Astrocyte of the spinal cord (primary cell): ENCODE measurements at regions not wholly inside any gene's neighbourhood (a gene's known extent, or its start where the extent isn't known, plus 50 kb on each side); places are given as distances from the start of the nearest gene placed in this dataset.
"Not testable (repeated sequence)": the region's sequence is repeated elsewhere in the genome, so short reads cannot be mapped to it uniquely, and the experiment has no call there.

Experiments
- DNase-seq: peaks from one replicate; pipeline ENCODE4 v3.0.0; 2011; ENCODE audit warnings: low read depth, low spot score
- H3K4me3 ChIP-seq: 2 replicates; pipeline ENCODE4 v1.5.1; 2011; ENCODE audit warnings: low read depth, mild to moderate bottlenecking, low read length, moderate library complexity
- in situ Hi-C: cut with HindIII; loops from 2 replicates; pipeline ENCODE4 v1.10.0; 2017; ENCODE audit warnings: low sequenced_read_pairs
- TF ChIP-seq, protein P1 (sequence below): IDR thresholded peaks from 2 replicates; pipeline ENCODE4 v1.5.1; 2012; ENCODE audit warnings: low read depth, mild to moderate bottlenecking, low read length, inconsistent platforms

DNA sequence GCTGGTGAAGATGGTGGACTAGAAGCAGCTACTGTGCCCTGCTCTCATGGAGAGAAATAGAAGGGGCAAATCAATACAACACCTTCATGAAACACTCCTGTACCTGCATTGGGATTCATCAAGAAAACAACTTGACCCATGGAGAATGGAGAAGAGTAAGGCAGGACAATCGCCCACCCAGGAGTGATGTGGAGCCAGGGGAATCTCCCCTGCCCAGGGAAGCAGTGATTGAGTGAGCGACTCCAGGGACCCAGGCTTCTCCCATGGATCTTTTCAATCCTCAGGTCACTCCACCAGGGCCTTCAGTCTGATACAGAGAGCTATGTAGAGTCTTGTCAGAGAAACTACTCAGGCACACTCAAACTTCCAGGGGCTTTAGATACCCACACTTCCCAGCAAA is 161.9 kb upstream of the DYRK2 start:
- in situ Hi-C loops = no loop called here
- no peak overlapping the region for H3K4me3 ChIP-seq
- TF ChIP-seq, protein P1, sequence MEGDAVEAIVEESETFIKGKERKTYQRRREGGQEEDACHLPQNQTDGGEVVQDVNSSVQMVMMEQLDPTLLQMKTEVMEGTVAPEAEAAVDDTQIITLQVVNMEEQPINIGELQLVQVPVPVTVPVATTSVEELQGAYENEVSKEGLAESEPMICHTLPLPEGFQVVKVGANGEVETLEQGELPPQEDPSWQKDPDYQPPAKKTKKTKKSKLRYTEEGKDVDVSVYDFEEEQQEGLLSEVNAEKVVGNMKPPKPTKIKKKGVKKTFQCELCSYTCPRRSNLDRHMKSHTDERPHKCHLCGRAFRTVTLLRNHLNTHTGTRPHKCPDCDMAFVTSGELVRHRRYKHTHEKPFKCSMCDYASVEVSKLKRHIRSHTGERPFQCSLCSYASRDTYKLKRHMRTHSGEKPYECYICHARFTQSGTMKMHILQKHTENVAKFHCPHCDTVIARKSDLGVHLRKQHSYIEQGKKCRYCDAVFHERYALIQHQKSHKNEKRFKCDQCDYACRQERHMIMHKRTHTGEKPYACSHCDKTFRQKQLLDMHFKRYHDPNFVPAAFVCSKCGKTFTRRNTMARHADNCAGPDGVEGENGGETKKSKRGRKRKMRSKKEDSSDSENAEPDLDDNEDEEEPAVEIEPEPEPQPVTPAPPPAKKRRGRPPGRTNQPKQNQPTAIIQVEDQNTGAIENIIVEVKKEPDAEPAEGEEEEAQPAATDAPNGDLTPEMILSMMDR = no peak
- no peak for DNase-seq

- DNase-seq, H3K4me3 ChIP-seq, in situ Hi-C loops: not testable (repeated sequence)
Measured at GRCh38 chr12:67488349-67488748, 160.2 kb upstream of the DYRK2 start.

DNA sequence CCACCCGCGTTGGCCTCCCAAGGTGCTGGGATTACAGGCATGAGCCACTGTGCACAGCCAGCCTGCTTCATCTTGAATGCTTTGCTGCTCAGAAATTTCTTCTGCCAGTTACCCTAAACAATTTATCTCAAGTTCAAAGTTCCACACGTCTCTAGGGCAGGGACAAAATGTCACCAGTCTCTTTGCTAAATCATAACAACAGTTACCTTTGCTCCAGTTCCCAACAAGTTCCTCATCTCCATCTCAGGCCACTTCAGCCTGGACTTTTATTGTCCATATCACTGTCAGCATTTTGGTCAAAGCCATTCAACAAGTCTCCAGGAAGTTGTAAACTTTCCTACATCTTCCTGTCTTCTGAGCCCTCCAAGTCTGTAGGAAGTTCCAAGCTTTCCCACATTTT is 159.5 kb upstream of the DYRK2 start:
- no peak overlapping the region for H3K4me3 ChIP-seq
- in situ Hi-C loops = no loop called here
- TF ChIP-seq, protein P1 = no peak
- DNase-seq = no peak

- TF ChIP-seq, protein P1 = no peak
- no peak for DNase-seq
- in situ Hi-C loops = no loop called here
- no peak overlapping the region for H3K4me3 ChIP-seq
Measured at GRCh38 chr12:67496581-67496980, 152.0 kb upstream of the DYRK2 start.

GRCh38 chr12:67498991-67499390 is 149.6 kb upstream of the DYRK2 start:
- no peak overlapping the region for H3K4me3 ChIP-seq
- in situ Hi-C loops = no loop called here
- DNase-seq = no peak
- TF ChIP-seq, protein P1 = no peak

DNA sequence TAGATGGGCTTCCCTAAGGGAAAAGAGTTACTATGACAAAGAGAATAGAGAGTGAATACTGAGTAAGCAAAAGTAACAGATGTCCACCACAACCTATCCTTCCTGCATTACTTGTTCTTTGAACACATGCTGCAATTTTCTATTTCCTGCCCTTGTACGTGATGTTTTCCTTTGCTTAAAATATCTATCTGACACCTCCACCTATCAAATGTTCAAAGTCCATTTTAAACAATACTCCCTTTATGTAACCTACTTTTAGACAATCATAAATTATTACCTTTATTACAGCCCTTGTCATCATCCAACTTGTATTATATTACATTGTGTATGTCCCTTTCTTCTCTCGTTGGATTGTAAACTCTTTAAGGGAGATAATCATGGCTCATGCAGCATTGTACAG is 147.2 kb upstream of the DYRK2 start:
- no peak for DNase-seq
- TF ChIP-seq, protein P1 = no peak
- H3K4me3 ChIP-seq = no peak overlapping the region
- in situ Hi-C loops = no loop called here

GRCh38 chr12:67504026-67504425 is 144.5 kb upstream of the DYRK2 start:
- no peak for DNase-seq
- H3K4me3 ChIP-seq = no peak overlapping the region
- TF ChIP-seq, protein P1 = no peak
- in situ Hi-C loops = no loop called here
